IMR-90 (cell line): ENCODE measurements at regions not wholly inside any gene's neighbourhood (a gene's known extent, or its start where the extent isn't known, plus 50 kb on each side); places are given as distances from the start of the nearest gene placed in this dataset.

ENCODE experiments used
- ATAC-seq: fragments of 200-7000 bp; cut with Tn5 transposase; 2 replicates; pipeline ENCODE4 v1.9.1; 2020; ENCODE audit warnings: low read depth, mild to moderate bottlenecking, moderate library complexity
- BruUV-seq: library from RNA; stranded (reverse); fragments of 400-500 nt; replicated peaks from 2 replicates; lab custom pipeline; 2021; lab: Mats Ljungman, UMichigan
- CTCF ChIA-PET: fragments of 300-600 bp; formaldehyde crosslinking; extraction: SDS; loops from one replicate; lab custom pipeline; 2021; ENCODE audit warnings: antibody characterized with exemption; lab: Yijun Ruan, JAX
- POLR2A ChIA-PET: fragments of 300-600 bp; sonication (Branson Sonifier 250); formaldehyde crosslinking; loops from one replicate; lab custom pipeline; 2022; ENCODE audit warnings: antibody characterized with exemption; ENCODE audit not compliant: unreplicated experiment; lab: Charles Lee
- DNase-seq: peaks from one replicate; pipeline ENCODE4 v3.0.0; 2013
- H2AFZ ChIP-seq: replicated peaks from 2 replicates; pipeline ENCODE3; 2013; ENCODE audit warnings: low read length, mild to moderate bottlenecking; ENCODE audit not compliant: poor library complexity
- H2AK5ac ChIP-seq: 2 replicates; pipeline ENCODE4 v1.6.1; 2013; ENCODE audit warnings: low read depth, low read length, inconsistent platforms
- H2AK9ac ChIP-seq: replicated peaks from 2 replicates; pipeline ENCODE3; 2013; ENCODE audit warnings: mild to moderate bottlenecking, low read depth, low read length, moderate library complexity; ENCODE audit not compliant: poor library complexity
- H2BK120ac ChIP-seq: 2 replicates; pipeline ENCODE4 v1.6.1; 2013; ENCODE audit warnings: low read depth, low read length, inconsistent platforms
- H2BK15ac ChIP-seq: 3 replicates; pipeline ENCODE4 v1.6.1; 2013; ENCODE audit warnings: low read depth, low read length, inconsistent platforms
- H2BK20ac ChIP-seq: 2 replicates; pipeline ENCODE4 v1.6.1; 2013; ENCODE audit warnings: low read depth, mild to moderate bottlenecking, inconsistent platforms, low read length, moderate library complexity
- H2BK5ac ChIP-seq: 2 replicates; pipeline ENCODE4 v1.6.1; 2013; ENCODE audit warnings: mild to moderate bottlenecking, low read depth, low read length, inconsistent platforms; ENCODE audit not compliant: poor library complexity, severe bottlenecking
- H3K14ac ChIP-seq: replicated peaks from 2 replicates; pipeline ENCODE4 v1.6.1; 2013; ENCODE audit warnings: low read depth, low read length, inconsistent platforms
- H3K18ac ChIP-seq: 2 replicates; pipeline ENCODE4 v1.6.1; 2013; ENCODE audit warnings: low read depth, low read length, control low read depth
- H3K23ac ChIP-seq: 2 replicates; pipeline ENCODE4 v1.6.1; 2013; ENCODE audit warnings: low read depth, low read length, inconsistent platforms
- H3K27ac ChIP-seq: 2 replicates; pipeline ENCODE4 v1.5.1; 2013; ENCODE audit warnings: mild to moderate bottlenecking, control low read depth, low read length; ENCODE audit not compliant: insufficient read depth
- H3K27me3 ChIP-seq: 2 replicates; pipeline ENCODE4 v1.6.1; 2013; ENCODE audit warnings: low read length; ENCODE audit not compliant: control insufficient read depth, insufficient read depth
- H3K36me3 ChIP-seq: 2 replicates; pipeline ENCODE4 v1.6.1; 2013; ENCODE audit warnings: low read length, mixed read lengths; ENCODE audit not compliant: control insufficient read depth, insufficient read depth
- H3K4ac ChIP-seq: 2 replicates; pipeline ENCODE4 v1.6.1; 2013; ENCODE audit warnings: low read depth, low read length, inconsistent platforms
- H3K4me1 ChIP-seq: 2 replicates; pipeline ENCODE4 v1.6.1; 2013; ENCODE audit warnings: low read length, mixed read lengths; ENCODE audit not compliant: control insufficient read depth, insufficient read depth
- H3K4me2 ChIP-seq: 2 replicates; pipeline ENCODE4 v1.6.1; 2013; ENCODE audit warnings: low read depth, mild to moderate bottlenecking, control low read depth, low read length, moderate library complexity
- H3K4me3 ChIP-seq: 2 replicates; pipeline ENCODE4 v1.5.1; 2013; ENCODE audit warnings: low read depth, mild to moderate bottlenecking, control low read depth, low read length, moderate library complexity; ENCODE audit not compliant: insufficient read depth
- H3K56ac ChIP-seq: 2 replicates; pipeline ENCODE4 v1.6.1; 2013; ENCODE audit warnings: low read length, inconsistent platforms; ENCODE audit not compliant: insufficient read depth; ENCODE audit errors: extremely low read depth
- H3K79me1 ChIP-seq, 2 experiments: 2 replicates each; pipeline ENCODE4 v1.6.1; 2013; ENCODE audit warnings: low read length in 2 of 2, inconsistent platforms in 1 of 2, low read depth in 1 of 2
- H3K9ac ChIP-seq: 2 replicates; pipeline ENCODE4 v1.6.1; 2013; ENCODE audit warnings: low read depth, low read length, control low read depth
- H3K9me1 ChIP-seq: 2 replicates; pipeline ENCODE4 v1.6.1; 2013; ENCODE audit warnings: low read length, inconsistent platforms; ENCODE audit not compliant: insufficient read depth
- H3K9me3 ChIP-seq: 2 replicates; pipeline ENCODE4 v1.6.1; 2013; ENCODE audit warnings: low read length; ENCODE audit not compliant: control insufficient read depth, insufficient read depth
- H4K20me1 ChIP-seq: 2 replicates; pipeline ENCODE4 v1.6.1; 2013; ENCODE audit warnings: low read length, inconsistent platforms; ENCODE audit not compliant: insufficient read depth
- H4K5ac ChIP-seq: 2 replicates; pipeline ENCODE4 v1.6.1; 2013; ENCODE audit warnings: mild to moderate bottlenecking, low read depth, low read length, control low read depth
- H4K8ac ChIP-seq, 2 experiments: 2 replicates each; pipeline ENCODE4 v1.6.1; 2013; ENCODE audit warnings: low read depth in 2 of 2, low read length in 2 of 2, control low read depth in 1 of 2, inconsistent platforms in 1 of 2
- H4K91ac ChIP-seq: 2 replicates; pipeline ENCODE4 v1.6.1; 2013; ENCODE audit warnings: low read depth, low read length, inconsistent platforms; ENCODE audit not compliant: insufficient read depth
- MAFK ChIP-seq: IDR thresholded peaks from 2 replicates; pipeline ENCODE4 v1.6.1; 2012; ENCODE audit warnings: low read depth, low read length, improper control_type of control experiment
- WGBS, 2 experiments: methylation state at CpG; one replicate each; pipeline versions ENCODE4 v1.1.5 to v1.1.7; 2013; ENCODE audit warnings: missing lambda C conversion rate in 2 of 2; ENCODE audit not compliant: insufficient read length in 1 of 2; ENCODE audit errors: extremely low coverage in 2 of 2; 5-methylcytosine and 5-hydroxymethylcytosine counted together
- dilution Hi-C: fragments of 300-500 bp; cut with HindIII; formaldehyde crosslinking; loops from one replicate; pipeline ENCODE4 v1.14.3; 2018; ENCODE audit warnings: low sequenced_read_pairs; ENCODE audit not compliant: unreplicated experiment
- in situ Hi-C: fragments of 300-500 bp; cut with MboI; formaldehyde crosslinking; loops from 3 replicates; pipeline ENCODE4 v1.14.3; 2019; ENCODE audit warnings: low sequenced_read_pairs, inconsistent platforms, mixed read lengths
- intact Hi-C: fragments of 100-400 bp; cut with micrococcal nuclease; formaldehyde crosslinking; loops from 2 replicates; pipeline ENCODE4 v1.10.0; 2022

GRCh38 chr14:59091976-59092375 is 96.5 kb upstream of the DAAM1 start:
- Histone ChIP-seq H3K36me3 (no peaks in the 10 kb centered on the region), H2AFZ (no peak overlapping the region), H3K9ac (no peak overlapping the region), H2AK9ac (no peak overlapping the region), H2BK20ac (no peak overlapping the region), H3K14ac (no peak overlapping the region), H4K91ac (no peak overlapping the region), H3K4me3 (no peak overlapping the region), H4K20me1 (no peaks in the 10 kb centered on the region), H3K27me3 (no peaks in the 10 kb centered on the region), H3K4me2 (no peak overlapping the region), H3K27ac (no peak overlapping the region), H2AK5ac (no peak overlapping the region), H4K8ac (no peak overlapping the region), H2BK15ac (no peak overlapping the region), H2BK120ac (no peak overlapping the region), H3K4me1 (no peaks in the 10 kb centered on the region; the same call in 1 of the 2 replicates), H3K9me3 (no peaks in the 10 kb centered on the region), H4K5ac (no peak overlapping the region), H3K56ac (no peak overlapping the region), H3K9me1 (no peaks in the 10 kb centered on the region), H3K23ac (no peak overlapping the region), H3K18ac (no peak overlapping the region), H3K4ac (no peak overlapping the region), H3K79me1 (no peaks in the 10 kb centered on the region), H2BK5ac (no peak overlapping the region)
- no CpG with 5 or more reads among the region's 4 CpGs for WGBS, 2 experiments
- TF ChIP-seq MAFK, result no peak
- intact Hi-C loops, result no loop called here
- no TSS peak for BruUV-seq
- dilution Hi-C loops, result no loop called here
- ATAC-seq (0 out of 2 replicates have a peak, but pooled peaks have one; percentile 24), DNase-seq (peak; percentile 39)
- ChIA-PET POLR2A (no interaction called here), CTCF (interaction anchor here (1.6 kb wide), 1 partner anchor 9 kb away, joined by 4 read pairs; no protein-coding TSS in a partner anchor)
- in situ Hi-C loops, result no loop called here
